ENCODE measurements at regions not wholly inside any gene's neighbourhood (a gene's known extent, or its start where the extent isn't known, plus 50 kb on each side); places are given as distances from the start of the nearest gene placed in this dataset.
A peak's percentile ranks its signal among the peaks of the same experiment; 100 is the strongest.
"Not testable (repeated sequence)": the region's sequence is repeated elsewhere in the genome, so short reads cannot be mapped to it uniquely, and the experiment has no call there.

GRCh38 chr15:26261966-26262365, 398.8 kb upstream of the ATP10A start:
- no peak for DNase-seq (ENCODE audit: extremely low read depth, insufficient read length)
- no peak for TF ChIP-seq CTCF (IDR thresholded peaks at IDR 0.05; ENCODE audit: insufficient read depth, low read length, poor library complexity, severe bottlenecking)
- Histone ChIP-seq H3K36me3 (ENCODE audit: control insufficient read depth, insufficient read depth, low read length) (no peaks in the 10 kb centered on the region), H3K4me3 (replicated peaks; ENCODE audit: low read depth, low read length) (no peak overlapping the region), H3K27me3 (replicated peaks; ENCODE audit: control insufficient read depth, insufficient read depth, low read length) (no peaks in the 10 kb centered on the region)

- Histone ChIP-seq H3K4me3 (replicated peaks; ENCODE audit: low read depth, low read length) (no peak overlapping the region), H3K36me3 (ENCODE audit: control insufficient read depth, insufficient read depth, low read length) (no peaks in the 10 kb centered on the region), H3K27me3 (replicated peaks; ENCODE audit: control insufficient read depth, insufficient read depth, low read length) (no peaks in the 10 kb centered on the region)
- DNase-seq (ENCODE audit: extremely low read depth, insufficient read length), result no peak
- no peak for TF ChIP-seq CTCF (IDR thresholded peaks at IDR 0.05; ENCODE audit: insufficient read depth, low read length, poor library complexity, severe bottlenecking)
Observed at GRCh38 chr15:26261413-26261812, 398.3 kb upstream of the ATP10A start.

- peak; percentile 64 for TF ChIP-seq CTCF (IDR thresholded peaks at IDR 0.05; ENCODE audit: insufficient read depth, low read length, poor library complexity, severe bottlenecking)
- no peak overlapping the region for H3K4me3 ChIP-seq (replicated peaks; ENCODE audit: low read depth, low read length)
- DNase-seq (ENCODE audit: extremely low read depth, insufficient read length), result no peak
- H3K27me3 ChIP-seq (replicated peaks; ENCODE audit: control insufficient read depth, insufficient read depth, low read length), result no peaks in the 10 kb centered on the region
- no peaks in the 10 kb centered on the region for H3K36me3 ChIP-seq (ENCODE audit: control insufficient read depth, insufficient read depth, low read length)
Observed at GRCh38 chr15:26260517-26261133, 397.5 kb upstream of the ATP10A start.

GRCh38 chr15:26259581-26259980, 396.5 kb upstream of the ATP10A start:
- no peak for TF ChIP-seq CTCF (IDR thresholded peaks at IDR 0.05; ENCODE audit: insufficient read depth, low read length, poor library complexity, severe bottlenecking)
- no peak for DNase-seq (ENCODE audit: extremely low read depth, insufficient read length)
- Histone ChIP-seq H3K36me3 (ENCODE audit: control insufficient read depth, insufficient read depth, low read length) (no peaks in the 10 kb centered on the region), H3K4me3 (replicated peaks; ENCODE audit: low read depth, low read length) (no peak overlapping the region), H3K27me3 (replicated peaks; ENCODE audit: control insufficient read depth, insufficient read depth, low read length) (no peaks in the 10 kb centered on the region)

GRCh38 chr15:26244782-26245181, 381.7 kb upstream of the ATP10A start:
- H3K36me3 ChIP-seq (ENCODE audit: control insufficient read depth, insufficient read depth, low read length); H3K27me3 ChIP-seq (replicated peaks; ENCODE audit: control insufficient read depth, insufficient read depth, low read length); H3K4me3 ChIP-seq (replicated peaks; ENCODE audit: low read depth, low read length); DNase-seq (ENCODE audit: extremely low read depth, insufficient read length): not testable (repeated sequence)

GRCh38 chr15:26243382-26243781, 380.3 kb upstream of the ATP10A start:
- no peaks in the 10 kb centered on the region for H3K36me3 ChIP-seq (ENCODE audit: control insufficient read depth, insufficient read depth, low read length)
- no peak for TF ChIP-seq CTCF (IDR thresholded peaks at IDR 0.05; ENCODE audit: insufficient read depth, low read length, poor library complexity, severe bottlenecking)
- no peaks in the 10 kb centered on the region for H3K27me3 ChIP-seq (replicated peaks; ENCODE audit: control insufficient read depth, insufficient read depth, low read length)
- no peak for DNase-seq (ENCODE audit: extremely low read depth, insufficient read length)
- no peak overlapping the region for H3K4me3 ChIP-seq (replicated peaks; ENCODE audit: low read depth, low read length)
